Left lobe of liver (tissue), 2 donors: ENCODE measurements at regions not wholly inside any gene's neighbourhood (a gene's known extent, or its start where the extent isn't known, plus 50 kb on each side); places are given as distances from the start of the nearest gene placed in this dataset.
A peak's percentile ranks its signal among the peaks of the same experiment; 100 is the strongest.

Experiments used
- ATAC-seq: fragments of 200-7000 bp; cut with Tn5 transposase; one replicate; pipeline ENCODE4 v1.9.1; 2020; ENCODE audit warnings: mild to moderate bottlenecking, moderate library complexity
- DNase-seq: peaks from one replicate; pipeline ENCODE4 v3.0.0-alpha.2; 2020; ENCODE audit warnings: low spot score
- donor health status: DM: no; HTN: no; CAD: no; lungs with moderate emphysema.
- donor health status: DM: no; HTN: yes; CAD: no.

DNA sequence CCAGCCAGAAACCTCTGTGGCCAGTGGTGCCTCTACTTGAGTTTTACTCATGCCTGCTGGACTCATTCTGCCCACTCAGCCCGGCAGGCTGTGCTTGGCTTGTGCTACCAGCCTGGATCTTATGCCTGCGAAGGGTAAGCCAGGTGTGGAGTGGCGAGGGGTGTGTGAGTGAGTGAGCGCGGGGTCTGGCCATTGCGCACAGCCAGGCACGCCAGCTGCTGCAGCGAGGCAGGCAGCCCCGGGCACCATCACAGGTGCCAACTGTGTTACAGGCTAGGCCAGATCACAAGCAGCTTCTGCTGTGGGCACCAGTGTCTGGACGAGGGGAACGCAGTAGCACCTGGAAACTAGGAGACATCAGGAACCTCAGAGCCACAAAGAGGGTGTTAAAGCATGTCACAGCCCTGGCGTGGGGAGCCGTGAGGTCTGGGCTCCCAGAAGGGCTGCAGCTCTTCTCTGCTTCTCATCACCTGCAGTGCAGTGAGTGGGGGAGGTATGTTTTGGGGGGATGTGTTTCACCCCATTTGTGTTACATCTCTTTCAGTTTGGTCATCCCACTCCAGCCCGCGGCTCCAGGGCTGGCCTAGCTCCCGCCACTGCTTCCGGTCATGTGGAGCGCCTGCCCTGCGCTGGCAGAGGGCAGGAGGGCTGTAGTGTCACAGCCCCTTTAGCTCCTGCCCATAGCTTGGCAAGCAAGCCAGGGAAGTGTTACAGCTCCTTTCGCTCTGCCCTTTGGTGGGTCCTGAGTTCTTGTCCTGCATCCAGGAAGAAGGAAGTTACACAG, 379.7 kb upstream of the IMPG1 start:
- no peak for ATAC-seq
- DNase-seq: no peak

- ATAC-seq (no peak), DNase-seq (no peak)
Observed at GRCh38 chr6:76448109-76448508, 375.6 kb upstream of the IMPG1 start.

GRCh38 chr6:76441875-76442274, 369.4 kb upstream of the IMPG1 start:
- no peak for DNase-seq
- ATAC-seq: no peak

DNA sequence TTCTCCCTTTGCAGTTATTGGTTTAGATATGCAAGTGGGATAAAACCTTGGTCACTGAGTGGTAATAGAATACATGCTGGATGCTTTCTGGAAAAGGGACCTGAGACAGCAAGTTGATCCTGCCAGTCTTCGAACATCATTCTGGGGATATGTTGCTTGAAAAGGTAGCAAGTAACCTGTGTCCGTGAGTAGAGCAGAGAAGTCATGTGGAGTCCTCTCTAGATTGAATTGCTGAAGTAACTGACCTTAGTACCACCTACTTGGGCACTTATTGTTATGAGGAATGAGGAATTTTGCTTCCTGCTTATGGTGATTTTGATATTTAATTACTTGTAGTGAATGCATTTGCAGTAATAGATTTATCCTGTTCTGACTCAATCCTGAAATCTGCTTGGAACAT, 367.3 kb upstream of the IMPG1 start:
- no peak for ATAC-seq
- DNase-seq: no peak

- DNase-seq (no peak), ATAC-seq (no peak)
Observed at GRCh38 chr6:76438768-76439167, 366.3 kb upstream of the IMPG1 start.

GRCh38 chr6:76435174-76435573, 362.7 kb upstream of the IMPG1 start:
- ATAC-seq (no peak), DNase-seq (no peak)

- no peak for ATAC-seq
- DNase-seq: no peak
Observed at GRCh38 chr6:76422511-76423213, 350.2 kb upstream of the IMPG1 start.

DNA sequence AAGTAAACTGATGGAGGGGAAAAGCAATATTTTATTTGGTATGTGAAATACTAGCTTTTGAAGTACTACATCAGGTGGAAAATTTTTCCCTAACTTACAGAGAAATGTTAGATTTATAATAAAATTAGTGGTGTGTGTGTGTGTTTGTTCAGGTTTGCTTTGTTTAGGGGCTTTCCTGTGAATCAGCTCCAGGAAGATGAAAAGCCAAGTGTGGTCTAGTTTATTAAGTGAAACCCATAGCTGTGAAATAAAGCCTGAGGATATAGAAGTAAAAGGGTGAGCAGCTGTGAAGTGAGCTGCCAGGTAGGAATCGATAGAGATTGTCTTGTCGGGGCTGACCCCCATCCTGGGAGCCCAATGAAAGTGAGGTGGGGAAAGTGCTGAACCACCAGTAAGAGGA, 347.6 kb upstream of the IMPG1 start:
- DNase-seq (no peak), ATAC-seq (no peak)

GRCh38 chr6:76418560-76419223, 346.2 kb upstream of the IMPG1 start:
- ATAC-seq: no peak
- DNase-seq: no peak

DNA sequence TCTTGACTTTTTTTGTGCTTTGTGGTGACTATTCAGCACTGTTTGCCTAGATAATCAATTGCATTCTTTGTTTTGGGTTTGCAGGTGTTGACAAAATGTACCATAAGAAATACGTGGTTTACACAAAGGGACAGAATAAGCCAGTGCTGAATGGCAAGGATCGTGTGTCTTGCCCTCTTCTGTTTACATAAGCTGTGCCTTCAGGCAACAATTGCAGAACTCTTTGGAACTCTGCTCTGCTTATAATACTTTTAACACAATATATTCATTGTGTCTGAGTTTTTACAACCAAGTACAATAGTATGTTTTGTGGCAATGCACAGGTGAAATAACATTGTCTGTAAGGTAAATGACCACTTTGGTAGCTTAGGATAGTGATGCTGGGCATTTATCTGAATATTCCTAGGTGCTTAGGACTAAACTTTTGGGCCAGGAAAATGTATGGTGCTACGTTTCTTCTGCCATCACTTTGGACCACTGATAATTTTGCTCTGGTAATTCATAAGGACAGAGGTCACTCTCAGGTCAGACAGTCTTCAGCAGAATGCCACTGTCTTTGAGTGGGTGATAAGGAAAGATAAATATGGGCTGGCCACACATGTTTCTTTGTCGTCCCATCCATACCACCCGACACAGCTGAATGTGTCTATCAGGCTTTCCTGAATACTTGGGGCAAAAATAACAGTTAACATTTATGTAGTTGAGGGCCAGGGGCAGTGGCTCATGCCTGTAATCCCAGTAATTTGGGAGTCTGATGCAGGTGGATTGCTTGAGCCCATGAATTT, 344.6 kb upstream of the IMPG1 start:
- DNase-seq (no peak), ATAC-seq (no peak)

GRCh38 chr6:76403064-76403463, 330.6 kb upstream of the IMPG1 start:
- DNase-seq (no peak), ATAC-seq (no peak)

DNA sequence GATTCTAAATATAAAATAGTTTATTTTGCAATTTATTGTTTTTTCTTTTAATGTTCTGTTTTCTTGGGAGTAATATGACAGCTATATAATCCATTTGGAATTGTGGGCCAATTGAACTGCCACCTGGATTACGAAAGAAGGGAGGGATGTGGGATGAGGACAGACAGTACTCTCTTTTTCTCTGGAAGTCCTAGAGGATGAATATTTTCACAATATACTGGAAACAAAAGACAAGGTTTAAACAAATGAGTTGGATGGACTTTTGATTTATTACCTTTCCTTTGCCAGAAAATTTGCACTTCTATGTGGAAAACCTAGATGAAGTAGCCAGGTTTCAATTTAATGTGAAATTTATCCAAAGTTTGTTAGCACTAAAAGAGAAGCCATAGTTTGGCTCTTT, 325.5 kb upstream of the IMPG1 start:
- DNase-seq: no peak
- ATAC-seq: no peak

- ATAC-seq (no peak), DNase-seq (no peak)
Observed at GRCh38 chr6:76382201-76382600, 309.7 kb upstream of the IMPG1 start.

DNA sequence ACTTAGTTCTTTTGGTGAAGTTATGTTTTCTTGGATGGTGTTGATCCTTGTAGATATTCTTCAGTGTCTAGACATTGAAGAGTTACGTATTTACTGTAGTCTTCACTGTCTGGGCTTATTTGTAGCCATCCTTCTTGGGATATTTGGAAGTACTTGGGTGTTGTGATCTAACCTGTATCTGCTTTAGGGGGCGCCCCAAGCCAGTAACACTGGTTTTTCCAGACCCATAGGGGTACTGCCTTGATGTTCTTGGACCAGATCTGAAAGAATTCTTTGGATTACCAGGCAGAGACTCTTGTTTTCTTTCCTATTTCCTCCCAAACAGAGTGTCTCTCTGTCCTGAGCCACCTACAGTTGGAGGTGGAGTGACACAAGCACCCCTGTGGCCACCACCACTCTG, 309.1 kb upstream of the IMPG1 start:
- DNase-seq (no peak), ATAC-seq (no peak)

DNA sequence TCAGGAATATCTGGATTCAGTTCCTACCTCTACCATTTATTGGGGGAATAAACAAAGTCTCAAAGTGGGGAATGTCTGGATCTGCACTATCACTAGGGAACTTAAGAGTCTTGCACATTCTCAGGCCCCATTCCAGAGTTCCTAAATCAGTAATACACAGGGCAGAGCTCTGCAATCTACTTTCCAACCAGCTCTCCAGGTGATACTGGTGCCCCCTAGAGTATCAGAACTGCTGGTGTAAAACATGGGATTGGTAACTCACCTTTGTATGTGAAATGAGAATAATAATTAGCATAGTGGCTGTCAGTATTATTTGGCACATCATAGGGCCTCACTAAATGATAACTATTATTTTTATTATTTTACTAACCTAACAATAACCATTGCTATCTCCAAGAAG, 278.8 kb upstream of the IMPG1 start:
- peak; percentile 74 for ATAC-seq
- DNase-seq: no peak

DNA sequence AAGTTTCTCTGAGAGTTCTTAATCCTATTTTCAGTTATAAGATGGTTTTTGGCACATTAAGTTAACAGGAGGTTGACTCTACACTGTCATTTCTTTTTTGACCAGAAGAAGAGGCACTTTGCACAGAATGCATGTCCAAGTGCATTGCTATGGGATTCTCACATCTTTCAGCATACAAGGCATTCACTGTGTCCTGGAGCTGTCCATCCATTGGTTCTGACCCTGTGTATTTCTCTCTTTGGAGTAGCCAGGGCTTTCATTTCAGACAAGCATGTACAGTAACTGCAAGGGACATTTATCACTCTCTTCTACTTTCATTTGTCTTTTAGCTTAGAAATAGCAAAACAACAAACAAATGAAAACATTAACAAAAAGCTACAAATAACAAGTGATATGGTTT, 275.1 kb upstream of the IMPG1 start:
- ATAC-seq (no peak), DNase-seq (no peak)

DNA sequence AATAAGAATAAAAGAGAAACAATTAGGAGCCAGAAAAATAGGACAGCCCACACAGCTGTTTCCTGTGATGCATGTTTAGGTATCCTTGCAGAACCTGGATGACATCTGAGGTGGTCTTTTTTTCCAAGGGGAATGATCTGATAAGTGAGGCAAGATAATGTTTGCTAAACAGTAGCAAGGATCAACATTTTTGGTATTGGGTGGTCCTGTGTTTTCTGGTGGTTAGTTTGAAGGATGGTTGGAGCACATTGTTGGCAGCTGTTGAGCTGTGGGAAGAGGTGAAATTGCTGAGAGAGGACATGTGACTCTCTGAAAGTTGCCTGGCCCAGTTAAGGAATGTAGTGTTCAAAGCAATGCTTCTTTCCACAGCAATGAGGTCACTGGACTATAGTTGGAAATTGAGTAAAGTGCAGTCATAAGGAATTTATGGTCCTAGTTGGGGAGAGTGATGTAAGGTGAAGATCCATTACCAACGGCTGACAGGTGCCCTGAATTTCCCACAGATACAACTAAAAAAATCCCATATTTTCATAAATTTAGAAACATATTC, 270.2 kb upstream of the IMPG1 start:
- ATAC-seq (no peak), DNase-seq (no peak)

DNA sequence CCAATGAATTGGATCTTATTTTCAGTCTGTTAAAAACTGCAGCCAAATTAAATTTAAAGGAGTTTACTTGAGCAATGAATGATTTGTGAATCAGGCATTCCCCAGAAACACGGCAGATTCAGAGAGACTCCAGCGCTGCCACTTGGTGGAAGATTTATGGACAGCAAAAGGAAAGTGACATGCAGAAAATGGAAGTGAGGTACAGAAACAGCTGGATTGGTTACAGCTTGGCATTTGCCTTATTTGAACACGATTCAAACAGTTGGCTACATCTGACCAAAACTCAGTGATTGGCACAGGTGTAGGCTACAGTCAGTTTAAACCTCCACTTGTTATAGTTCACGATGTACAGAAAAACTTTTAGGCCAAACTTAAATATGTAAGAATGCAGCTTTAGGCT, 257.6 kb upstream of the IMPG1 start:
- DNase-seq (no peak), ATAC-seq (no peak)

- ATAC-seq (no peak), DNase-seq (no peak)
Observed at GRCh38 chr6:76326871-76327270, 254.4 kb upstream of the IMPG1 start.
